ENCODE measurements at regions not wholly inside any gene's neighbourhood (a gene's known extent, or its start where the extent isn't known, plus 50 kb on each side); places are given as distances from the start of the nearest gene placed in this dataset.

- no peak for TF ChIP-seq POLR2A (IDR thresholded peaks at IDR 0.05; ENCODE audit: low read depth)
- no peak for TF ChIP-seq CTCF (IDR thresholded peaks at IDR 0.05)
- no peak for TF ChIP-seq POLR2AphosphoS5 (IDR thresholded peaks at IDR 0.05)
- TF ChIP-seq EP300 (IDR thresholded peaks at IDR 0.05): no peak
Observed at GRCh38 chr6:55633471-55633870, 54.5 kb upstream of the HMGCLL1 start.
